ENCODE measurements at regions not wholly inside any gene's neighbourhood (a gene's known extent, or its start where the extent isn't known, plus 50 kb on each side); places are given as distances from the start of the nearest gene placed in this dataset.
A peak's percentile ranks its signal among the peaks of the same experiment; 100 is the strongest.

DNA sequence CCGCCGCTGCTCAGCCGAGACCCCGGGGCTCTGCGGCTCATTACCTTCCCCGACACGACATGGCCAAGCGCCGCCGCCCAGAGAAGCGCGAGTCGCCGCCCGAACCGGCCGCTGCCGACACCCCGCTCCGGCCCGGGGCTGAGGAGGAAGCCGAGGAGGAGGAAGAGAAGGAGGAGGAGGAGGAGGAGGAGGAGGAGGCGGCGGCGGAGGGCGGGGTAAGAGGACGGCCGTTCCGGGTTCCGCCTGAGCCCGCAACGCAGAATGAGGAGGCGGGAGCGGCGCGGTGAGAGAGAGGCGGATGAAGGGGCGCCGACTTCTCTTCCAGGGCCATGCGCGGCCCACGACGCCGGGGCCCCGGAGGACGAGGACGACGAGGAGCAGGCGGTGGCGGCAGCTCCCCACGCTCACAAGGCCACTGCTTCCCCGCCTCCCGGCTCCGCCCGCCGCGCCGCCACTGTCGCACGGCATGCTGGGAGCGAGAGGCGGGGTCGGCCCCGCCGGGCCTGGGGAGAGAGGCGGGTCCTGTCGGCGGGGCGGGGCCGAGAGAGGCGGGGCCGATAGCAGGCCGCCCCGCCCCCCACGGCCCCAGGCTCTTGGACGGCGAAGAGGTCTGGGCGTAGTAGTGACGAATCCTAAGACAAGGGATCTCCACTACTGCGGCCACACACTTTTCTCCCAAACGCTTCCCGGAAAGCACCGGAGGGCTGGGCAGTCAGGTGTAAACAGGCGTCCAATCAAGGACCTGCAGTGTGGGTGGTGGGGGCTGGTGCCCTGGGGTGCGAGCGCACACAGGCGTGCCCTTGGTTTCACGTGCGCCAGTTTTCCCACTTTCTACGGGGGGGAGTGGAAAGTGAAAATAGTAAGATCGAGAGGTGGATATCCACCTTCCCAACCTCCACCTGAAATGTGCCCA lies 67.9 kb upstream of the SPN start (continued):
- TF ChIP-seq ZNF160 (CRISPR knock-in tag; IDR thresholded peaks at IDR 0.05) = peak; percentile 92
- 0 out of 2 replicates have a peak, but pooled peaks have one; percentile 16 for TF ChIP-seq TARDBP (CRISPR knock-in tag; IDR thresholded peaks at IDR 0.05)
- TF ChIP-seq PATZ1 (CRISPR knock-in tag; IDR thresholded peaks at IDR 0.05) = peak; percentile 82
- TF ChIP-seq ISL2 (CRISPR knock-in tag; IDR thresholded peaks at IDR 0.05) = 0 out of 2 replicates have a peak, but pooled peaks have one; percentile 28
- TF ChIP-seq ZBTB26 (CRISPR knock-in tag; IDR thresholded peaks at IDR 0.05; ENCODE audit: borderline replicate concordance) = peak; percentile 57; the same call in 1 of the 2 replicates
- peak; percentile 78; the same call in 1 of the 2 replicates for TF ChIP-seq ZNF639 (CRISPR knock-in tag; conservative IDR thresholded peaks at IDR 0.05)
- TF ChIP-seq HMGXB3 (CRISPR knock-in tag; IDR thresholded peaks at IDR 0.05; ENCODE audit: borderline replicate concordance) = 0 out of 2 replicates have a peak, but pooled peaks have one; percentile 55
- TF ChIP-seq ASH2L (IDR thresholded peaks at IDR 0.05; ENCODE audit: insufficient read length, low read depth, low read length) = peak; percentile 68
- 0 out of 2 replicates have a peak, but pooled peaks have one; percentile 62 for TF ChIP-seq ZFP36L1 (CRISPR knock-in tag; IDR thresholded peaks at IDR 0.05)
- TF ChIP-seq EEA1 (CRISPR knock-in tag; IDR thresholded peaks at IDR 0.05; ENCODE audit: borderline replicate concordance) = 0 out of 2 replicates have a peak, but pooled peaks have one; percentile 50

Measured in HepG2 (cell line).